ENCODE measurements at regions not wholly inside any gene's neighbourhood (a gene's known extent, or its start where the extent isn't known, plus 50 kb on each side); places are given as distances from the start of the nearest gene placed in this dataset.

- H3K9me3 ChIP-seq, result no peaks in the 10 kb centered on the region
- intact Hi-C loops (cut with DNase I), result no loop called here
- no peak overlapping the region for H3K4me3 ChIP-seq
- TF ChIP-seq POLR2AphosphoS5 (IDR thresholded peaks at IDR 0.05) (no peak), POLR2A (IDR thresholded peaks at IDR 0.05) (no peak), CTCF (IDR thresholded peaks at IDR 0.05) (no peak)
- 80% methylated on average over 5 of the region's 5 CpGs for WGBS
- H3K36me3 ChIP-seq, result no peaks in the 10 kb centered on the region
- DNase-seq (ENCODE audit: low spot score), result no peak
- no peaks in the 10 kb centered on the region for H3K27me3 ChIP-seq (replicated peaks; ENCODE audit: insufficient read depth)
- no peak overlapping the region for H3K27ac ChIP-seq
- H3K4me1 ChIP-seq (replicated peaks), result no peaks in the 10 kb centered on the region
These were observed 737.5 kb upstream of the NDST4 start for GRCh38 chr4:115850799-115851509.

- TF ChIP-seq POLR2A (IDR thresholded peaks at IDR 0.05) (no peak), POLR2AphosphoS5 (IDR thresholded peaks at IDR 0.05) (no peak), CTCF (IDR thresholded peaks at IDR 0.05) (no peak)
- Histone ChIP-seq H3K4me3 (no peak overlapping the region), H3K36me3 (no peaks in the 10 kb centered on the region), H3K27me3 (replicated peaks; ENCODE audit: insufficient read depth) (no peaks in the 10 kb centered on the region), H3K9me3 (no peaks in the 10 kb centered on the region), H3K4me1 (replicated peaks) (no peaks in the 10 kb centered on the region), H3K27ac (no peak overlapping the region)
- intact Hi-C loops (cut with DNase I), result no loop called here
- DNase-seq (ENCODE audit: low spot score), result no peak
- WGBS, result 69% methylated on average over 2 of the region's 2 CpGs
These were observed 730.8 kb upstream of the NDST4 start for GRCh38 chr4:115844180-115844579.

- Histone ChIP-seq H3K9me3 (no peaks in the 10 kb centered on the region), H3K4me1 (replicated peaks) (no peaks in the 10 kb centered on the region), H3K27me3 (replicated peaks; ENCODE audit: insufficient read depth) (no peaks in the 10 kb centered on the region), H3K4me3 (no peak overlapping the region), H3K27ac (no peak overlapping the region), H3K36me3 (no peaks in the 10 kb centered on the region)
- intact Hi-C loops (cut with DNase I), result no loop called here
- DNase-seq (ENCODE audit: low spot score), result no peak
- TF ChIP-seq CTCF (IDR thresholded peaks at IDR 0.05), result no peak
These were observed 728.5 kb upstream of the NDST4 start for GRCh38 chr4:115841871-115842270.

GRCh38 chr4:115834441-115834840, 721.0 kb upstream of the NDST4 start:
- 58% methylated on average over 3 of the region's 3 CpGs for WGBS
- TF ChIP-seq CTCF (IDR thresholded peaks at IDR 0.05), result no peak
- no peak for TF ChIP-seq POLR2A (IDR thresholded peaks at IDR 0.05)
- TF ChIP-seq POLR2AphosphoS5 (IDR thresholded peaks at IDR 0.05), result no peak

GRCh38 chr4:115824630-115825029, 711.2 kb upstream of the NDST4 start:
- no peaks in the 10 kb centered on the region for H3K4me1 ChIP-seq (replicated peaks)
- intact Hi-C loops (cut with DNase I), result no loop called here
- H3K4me3 ChIP-seq, result no peak overlapping the region
- H3K27ac ChIP-seq, result no peak overlapping the region
- 100% methylated on average over 1 of the region's 1 CpG for WGBS
- no peaks in the 10 kb centered on the region for H3K9me3 ChIP-seq
- H3K36me3 ChIP-seq, result no peaks in the 10 kb centered on the region
- no peak for DNase-seq (ENCODE audit: low spot score)
- H3K27me3 ChIP-seq (replicated peaks; ENCODE audit: insufficient read depth), result no peaks in the 10 kb centered on the region
- TF ChIP-seq CTCF (IDR thresholded peaks at IDR 0.05) (no peak), POLR2A (IDR thresholded peaks at IDR 0.05) (no peak), POLR2AphosphoS5 (IDR thresholded peaks at IDR 0.05) (no peak)

More at GRCh38 chr4:115834441-115834840, 721.0 kb upstream of the NDST4 start:
- H3K27me3 ChIP-seq (replicated peaks; ENCODE audit: insufficient read depth), result no peaks in the 10 kb centered on the region
- no peak overlapping the region for H3K4me3 ChIP-seq
- no peak overlapping the region for H3K27ac ChIP-seq
- H3K4me1 ChIP-seq (replicated peaks), result no peaks in the 10 kb centered on the region
- no peaks in the 10 kb centered on the region for H3K9me3 ChIP-seq
- no peaks in the 10 kb centered on the region for H3K36me3 ChIP-seq
- DNase-seq (ENCODE audit: low spot score), result no peak
- intact Hi-C loops (cut with DNase I), result no loop called here
